ENCODE measurements at regions not wholly inside any gene's neighbourhood (a gene's known extent, or its start where the extent isn't known, plus 50 kb on each side); places are given as distances from the start of the nearest gene placed in this dataset.
"Not testable (repeated sequence)": the region's sequence is repeated elsewhere in the genome, so short reads cannot be mapped to it uniquely, and the experiment has no call there.

DNA sequence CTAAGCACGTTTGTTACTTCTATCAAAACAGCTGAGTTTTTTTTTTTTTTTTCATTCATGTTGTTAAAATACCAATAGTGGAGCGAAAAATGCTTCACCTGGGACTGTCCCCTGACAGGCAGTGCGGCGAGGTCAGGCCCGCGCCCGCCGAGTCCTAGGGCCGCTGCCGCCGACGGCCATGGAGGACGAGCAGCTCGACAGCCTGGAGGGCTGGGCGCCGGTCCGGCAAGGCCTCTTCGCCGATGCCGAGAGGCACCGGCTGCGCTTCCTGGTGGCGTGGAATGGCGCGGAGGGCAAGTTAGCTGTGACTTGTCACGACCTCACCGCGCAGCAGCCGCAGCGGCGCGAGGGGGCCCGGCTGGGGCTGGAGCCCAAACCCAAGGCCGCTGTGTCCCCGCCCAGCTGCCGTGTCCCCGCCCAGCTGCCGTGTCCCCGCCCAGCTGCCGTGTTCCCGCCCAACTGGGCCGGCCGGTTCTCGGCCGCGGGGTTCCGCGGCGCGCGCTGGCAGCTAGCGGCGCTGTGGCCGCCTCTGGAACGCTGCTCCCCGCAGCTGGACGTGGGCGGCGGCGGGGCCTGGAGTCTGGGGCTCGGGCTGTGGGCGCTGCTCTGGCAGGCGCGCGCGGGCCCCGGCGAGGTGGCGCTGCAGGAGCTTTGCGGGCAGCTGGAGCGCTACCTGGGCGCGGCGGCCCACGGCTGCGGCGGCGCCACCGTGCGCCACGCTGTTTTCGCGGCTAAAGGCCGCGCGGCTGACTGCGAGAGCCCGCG lies 56.7 kb upstream of the GOLGA8R start:
- peak; percentile 72 for DNase-seq

DNA sequence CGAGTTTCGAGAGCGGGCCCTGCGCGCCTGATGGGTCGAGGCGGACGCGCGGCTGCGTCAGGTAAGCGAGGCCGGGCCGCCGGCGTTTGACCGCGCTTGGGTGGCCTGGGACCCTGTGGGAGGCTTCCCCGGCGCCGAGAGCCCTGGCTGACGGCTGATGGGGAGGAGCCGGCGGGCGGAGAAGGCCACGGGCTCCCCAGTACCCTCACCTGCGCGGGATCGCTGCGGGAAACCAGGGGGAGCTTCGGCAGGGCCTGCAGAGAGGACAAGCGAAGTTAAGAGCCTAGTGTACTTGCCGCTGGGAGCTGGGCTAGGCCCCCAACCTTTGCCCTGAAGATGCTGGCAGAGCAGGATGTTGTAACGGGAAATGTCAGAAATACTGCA lies 57.3 kb upstream of the GOLGA8R start:
- not testable (repeated sequence) for DNase-seq

DNA sequence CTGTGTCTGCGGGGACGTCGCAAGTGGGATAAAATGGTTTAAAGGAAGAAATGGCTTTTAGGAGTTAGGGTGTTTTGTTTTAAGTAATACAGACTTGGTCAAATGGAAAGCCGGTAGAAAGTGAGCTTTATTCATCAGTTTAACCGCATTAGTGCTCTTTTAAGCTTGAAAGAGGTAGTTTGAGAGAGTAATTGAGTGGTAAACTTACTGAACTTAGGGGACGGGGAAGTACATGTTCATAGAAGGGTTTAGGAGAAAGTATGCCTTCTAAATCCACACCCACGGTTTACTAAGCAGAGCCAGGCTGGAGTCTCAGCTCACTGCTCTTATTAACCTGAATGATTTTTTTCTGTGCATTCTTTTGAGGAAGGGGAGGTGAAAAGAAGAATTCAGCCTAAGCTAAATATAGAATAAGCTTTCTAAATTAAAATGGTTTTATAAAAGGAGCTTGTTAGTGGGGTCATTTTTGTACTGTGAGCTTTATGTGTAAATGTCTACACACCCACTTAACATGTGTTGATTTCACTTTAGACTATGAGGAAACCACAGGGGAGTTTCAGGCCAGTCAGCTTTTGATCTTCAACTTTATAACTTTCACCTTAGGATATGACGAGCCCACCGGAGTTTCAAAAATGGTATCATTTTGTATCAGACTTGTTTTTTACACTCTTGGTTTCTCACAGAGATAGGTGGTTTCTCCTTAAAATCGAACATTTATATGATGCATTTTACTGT lies 57.9 kb upstream of the GOLGA8R start:
- not testable (repeated sequence) for DNase-seq

DNA sequence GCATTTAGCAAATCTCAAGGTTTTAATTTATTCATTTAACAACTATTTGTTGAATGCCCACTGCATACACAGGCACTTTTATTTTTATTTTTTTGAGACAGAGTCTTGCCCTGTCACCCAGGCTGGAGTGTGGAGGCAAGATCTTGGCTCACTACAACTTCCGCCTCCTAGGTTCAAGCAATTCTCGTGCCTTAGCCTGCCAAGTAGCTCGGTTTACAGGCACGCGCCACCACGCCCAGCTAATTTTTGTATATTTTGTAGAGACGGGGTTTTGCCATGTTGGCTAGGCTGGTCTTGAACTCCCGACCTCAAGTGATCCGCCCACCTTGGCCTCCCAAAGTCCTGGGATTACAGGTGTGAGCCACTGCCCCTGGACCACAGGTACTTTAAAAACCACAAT lies 67.0 kb upstream of the GOLGA8Q start:
- DNase-seq: not testable (repeated sequence)

DNA sequence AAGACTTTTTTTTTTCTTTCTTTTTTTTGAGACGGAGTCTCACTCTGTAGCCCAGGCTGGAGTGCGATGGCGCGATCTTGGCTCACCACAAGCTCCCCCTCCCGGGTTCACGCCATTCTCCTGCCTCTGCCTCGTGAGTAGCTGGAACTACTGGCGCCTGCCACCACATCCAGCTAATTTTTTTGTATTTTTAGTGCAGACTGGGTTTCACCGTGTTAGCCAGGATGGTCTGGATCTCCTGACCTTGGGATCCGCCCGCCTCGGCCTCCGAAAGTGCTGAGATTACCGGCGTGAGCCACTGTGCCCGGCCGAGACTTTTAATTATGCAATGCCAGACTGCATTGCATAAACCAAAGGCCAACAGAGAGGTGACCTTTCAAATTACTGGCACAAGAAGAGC lies 62.6 kb upstream of the GOLGA8Q start:
- not testable (repeated sequence) for DNase-seq

DNA sequence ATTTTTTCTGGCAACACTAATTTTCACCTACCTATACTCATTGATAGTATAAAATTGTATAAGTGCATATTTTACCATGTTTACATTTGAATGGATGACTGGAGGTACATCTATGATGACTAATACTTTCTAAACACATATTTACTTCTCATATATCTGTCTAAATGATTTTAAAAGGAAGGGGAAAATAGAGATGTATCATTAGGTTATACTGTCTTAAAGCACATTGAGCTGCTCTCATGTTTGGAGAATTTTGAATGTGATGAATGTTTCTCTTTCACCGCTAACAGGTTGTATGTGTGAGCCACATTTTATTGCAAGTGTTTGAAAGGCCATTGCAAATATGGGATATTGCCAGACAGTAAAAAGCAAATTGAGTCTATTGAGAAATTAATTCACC lies 61.5 kb upstream of the GOLGA8Q start:
- not testable (repeated sequence) for DNase-seq

DNA sequence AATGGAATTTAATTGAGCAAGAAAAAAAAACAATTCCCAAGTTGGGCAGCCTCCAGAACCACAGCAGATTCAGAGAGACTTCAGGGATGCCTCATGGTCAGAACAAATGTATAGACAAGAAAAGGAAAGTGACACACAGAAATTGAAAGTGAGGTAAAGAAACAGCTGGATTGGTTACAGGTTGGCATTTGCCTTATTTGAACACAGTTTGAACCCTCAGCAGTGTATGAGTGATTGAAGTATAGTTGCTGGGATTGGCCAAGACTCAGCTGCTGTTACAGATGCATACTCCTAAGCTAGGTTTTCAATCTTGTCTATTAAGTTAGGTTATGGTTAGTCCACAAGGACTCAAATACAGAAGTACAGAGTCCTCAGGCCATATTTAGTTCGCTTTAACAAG lies 57.9 kb upstream of the GOLGA8Q start:
- not testable (repeated sequence) for DNase-seq

DNA sequence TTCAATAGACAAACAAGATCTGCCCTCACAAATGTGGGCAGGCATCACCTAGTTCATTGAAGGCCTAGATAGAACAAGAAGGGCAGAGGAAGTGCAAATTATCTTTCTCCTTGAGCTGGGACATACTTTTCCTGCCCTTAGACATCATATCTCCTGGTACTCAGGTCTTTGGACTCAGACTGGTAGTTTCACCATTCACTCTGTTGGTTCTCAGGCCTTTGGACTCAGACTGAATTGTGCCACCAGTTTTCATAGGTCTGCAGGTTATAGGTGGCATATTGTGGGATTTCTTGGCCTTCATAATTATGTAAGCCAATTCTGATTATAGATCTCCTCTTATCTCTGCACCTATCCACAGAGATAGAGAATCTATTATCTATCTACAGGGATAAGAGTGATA lies 54.6 kb upstream of the GOLGA8Q start:
- DNase-seq: not testable (repeated sequence)

DNA sequence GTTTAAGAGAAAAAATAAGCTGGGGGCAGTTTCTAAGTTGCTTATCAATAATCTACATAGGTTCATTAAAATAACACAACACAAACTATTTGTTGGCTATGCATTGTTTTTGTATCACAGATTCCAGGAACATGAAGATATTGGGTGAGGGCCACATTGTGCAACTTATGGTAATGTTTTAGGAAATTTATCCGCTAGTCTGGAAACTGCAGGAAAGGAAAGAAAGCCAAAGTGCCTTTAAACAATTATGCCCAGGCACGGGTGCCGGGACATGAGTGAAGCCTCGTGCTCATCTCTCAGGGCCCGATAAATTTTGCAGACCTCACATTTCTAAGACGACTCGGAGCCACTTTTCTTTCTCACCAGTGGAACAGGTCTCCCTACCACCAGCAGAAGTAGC lies 52.6 kb upstream of the GOLGA8Q start:
- DNase-seq: not testable (repeated sequence)

DNA sequence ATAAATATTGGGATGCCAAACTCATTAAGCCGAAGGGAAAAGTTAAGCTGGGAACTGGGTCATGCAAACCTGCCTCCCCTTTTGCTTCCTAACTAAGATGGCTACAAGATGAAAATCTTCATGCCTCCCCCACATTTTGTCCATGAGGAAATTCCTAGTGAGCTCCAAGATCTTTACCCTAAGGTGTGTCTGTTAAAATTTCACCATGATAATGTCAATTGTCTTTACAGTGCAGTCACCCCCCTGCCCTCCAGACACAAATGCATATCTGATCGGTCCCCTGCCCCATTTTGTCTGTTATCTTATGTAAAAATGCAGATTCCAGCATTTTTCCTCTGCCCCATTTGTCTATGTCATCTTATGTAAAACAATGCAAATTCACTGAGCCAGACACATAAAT lies 51.3 kb upstream of the GOLGA8Q start:
- DNase-seq: not testable (repeated sequence)
